IMR-90 (cell line): ENCODE measurements at regions not wholly inside any gene's neighbourhood (a gene's known extent, or its start where the extent isn't known, plus 50 kb on each side); places are given as distances from the start of the nearest gene placed in this dataset.

Experiments
- ATAC-seq: fragments of 200-7000 bp; cut with Tn5 transposase; 2 replicates; pipeline ENCODE4 v1.9.1; 2020; ENCODE audit warnings: low read depth, mild to moderate bottlenecking, moderate library complexity
- BruUV-seq: library from RNA; stranded (reverse); fragments of 400-500 nt; replicated peaks from 2 replicates; lab custom pipeline; 2021; lab: Mats Ljungman, UMichigan
- CTCF ChIA-PET: fragments of 300-600 bp; formaldehyde crosslinking; extraction: SDS; loops from one replicate; lab custom pipeline; 2021; ENCODE audit warnings: antibody characterized with exemption; lab: Yijun Ruan, JAX
- POLR2A ChIA-PET: fragments of 300-600 bp; sonication (Branson Sonifier 250); formaldehyde crosslinking; loops from one replicate; lab custom pipeline; 2022; ENCODE audit warnings: antibody characterized with exemption; ENCODE audit not compliant: unreplicated experiment; lab: Charles Lee
- DNase-seq: peaks from one replicate; pipeline ENCODE4 v3.0.0; 2013
- H2AFZ ChIP-seq: replicated peaks from 2 replicates; pipeline ENCODE3; 2013; ENCODE audit warnings: low read length, mild to moderate bottlenecking; ENCODE audit not compliant: poor library complexity
- H2AK5ac ChIP-seq: 2 replicates; pipeline ENCODE4 v1.6.1; 2013; ENCODE audit warnings: low read depth, low read length, inconsistent platforms
- H2AK9ac ChIP-seq: replicated peaks from 2 replicates; pipeline ENCODE3; 2013; ENCODE audit warnings: mild to moderate bottlenecking, low read depth, low read length, moderate library complexity; ENCODE audit not compliant: poor library complexity
- H2BK120ac ChIP-seq: 2 replicates; pipeline ENCODE4 v1.6.1; 2013; ENCODE audit warnings: low read depth, low read length, inconsistent platforms
- H2BK15ac ChIP-seq: 3 replicates; pipeline ENCODE4 v1.6.1; 2013; ENCODE audit warnings: low read depth, low read length, inconsistent platforms
- H2BK20ac ChIP-seq: 2 replicates; pipeline ENCODE4 v1.6.1; 2013; ENCODE audit warnings: low read depth, mild to moderate bottlenecking, inconsistent platforms, low read length, moderate library complexity
- H2BK5ac ChIP-seq: 2 replicates; pipeline ENCODE4 v1.6.1; 2013; ENCODE audit warnings: mild to moderate bottlenecking, low read depth, low read length, inconsistent platforms; ENCODE audit not compliant: poor library complexity, severe bottlenecking
- H3K14ac ChIP-seq: replicated peaks from 2 replicates; pipeline ENCODE4 v1.6.1; 2013; ENCODE audit warnings: low read depth, low read length, inconsistent platforms
- H3K18ac ChIP-seq: 2 replicates; pipeline ENCODE4 v1.6.1; 2013; ENCODE audit warnings: low read depth, low read length, control low read depth
- H3K23ac ChIP-seq: 2 replicates; pipeline ENCODE4 v1.6.1; 2013; ENCODE audit warnings: low read depth, low read length, inconsistent platforms
- H3K27ac ChIP-seq: 2 replicates; pipeline ENCODE4 v1.5.1; 2013; ENCODE audit warnings: mild to moderate bottlenecking, control low read depth, low read length; ENCODE audit not compliant: insufficient read depth
- H3K27me3 ChIP-seq: 2 replicates; pipeline ENCODE4 v1.6.1; 2013; ENCODE audit warnings: low read length; ENCODE audit not compliant: control insufficient read depth, insufficient read depth
- H3K36me3 ChIP-seq: 2 replicates; pipeline ENCODE4 v1.6.1; 2013; ENCODE audit warnings: low read length, mixed read lengths; ENCODE audit not compliant: control insufficient read depth, insufficient read depth
- H3K4ac ChIP-seq: 2 replicates; pipeline ENCODE4 v1.6.1; 2013; ENCODE audit warnings: low read depth, low read length, inconsistent platforms
- H3K4me1 ChIP-seq: 2 replicates; pipeline ENCODE4 v1.6.1; 2013; ENCODE audit warnings: low read length, mixed read lengths; ENCODE audit not compliant: control insufficient read depth, insufficient read depth
- H3K4me2 ChIP-seq: 2 replicates; pipeline ENCODE4 v1.6.1; 2013; ENCODE audit warnings: low read depth, mild to moderate bottlenecking, control low read depth, low read length, moderate library complexity
- H3K4me3 ChIP-seq: 2 replicates; pipeline ENCODE4 v1.5.1; 2013; ENCODE audit warnings: low read depth, mild to moderate bottlenecking, control low read depth, low read length, moderate library complexity; ENCODE audit not compliant: insufficient read depth
- H3K56ac ChIP-seq: 2 replicates; pipeline ENCODE4 v1.6.1; 2013; ENCODE audit warnings: low read length, inconsistent platforms; ENCODE audit not compliant: insufficient read depth; ENCODE audit errors: extremely low read depth
- H3K79me1 ChIP-seq, 2 experiments: 2 replicates each; pipeline ENCODE4 v1.6.1; 2013; ENCODE audit warnings: low read length in 2 of 2, inconsistent platforms in 1 of 2, low read depth in 1 of 2
- H3K9ac ChIP-seq: 2 replicates; pipeline ENCODE4 v1.6.1; 2013; ENCODE audit warnings: low read depth, low read length, control low read depth
- H3K9me1 ChIP-seq: 2 replicates; pipeline ENCODE4 v1.6.1; 2013; ENCODE audit warnings: low read length, inconsistent platforms; ENCODE audit not compliant: insufficient read depth
- H3K9me3 ChIP-seq: 2 replicates; pipeline ENCODE4 v1.6.1; 2013; ENCODE audit warnings: low read length; ENCODE audit not compliant: control insufficient read depth, insufficient read depth
- H4K20me1 ChIP-seq: 2 replicates; pipeline ENCODE4 v1.6.1; 2013; ENCODE audit warnings: low read length, inconsistent platforms; ENCODE audit not compliant: insufficient read depth
- H4K5ac ChIP-seq: 2 replicates; pipeline ENCODE4 v1.6.1; 2013; ENCODE audit warnings: mild to moderate bottlenecking, low read depth, low read length, control low read depth
- H4K8ac ChIP-seq, 2 experiments: 2 replicates each; pipeline ENCODE4 v1.6.1; 2013; ENCODE audit warnings: low read depth in 2 of 2, low read length in 2 of 2, control low read depth in 1 of 2, inconsistent platforms in 1 of 2
- H4K91ac ChIP-seq: 2 replicates; pipeline ENCODE4 v1.6.1; 2013; ENCODE audit warnings: low read depth, low read length, inconsistent platforms; ENCODE audit not compliant: insufficient read depth
- BHLHE40 ChIP-seq: fragments of 150-350 bp; IDR thresholded peaks from 2 replicates; pipeline ENCODE4 v1.6.1; 2016; ENCODE audit warnings: mild to moderate bottlenecking, low read depth, low read length
- CEBPB ChIP-seq: IDR thresholded peaks from 2 replicates; pipeline ENCODE4 v1.6.1; 2012; ENCODE audit warnings: low read depth, low read length, improper control_type of control experiment
- CHD1 ChIP-seq: IDR thresholded peaks from 2 replicates; pipeline ENCODE4 v1.6.1; 2012; ENCODE audit warnings: low read depth, low read length, improper control_type of control experiment
- CTCF ChIP-seq: conservative IDR thresholded peaks from 2 replicates; pipeline ENCODE4 v1.5.1; 2012; ENCODE audit warnings: mild to moderate bottlenecking, low read depth, low read length, improper control_type of control experiment
- ELK1 ChIP-seq: fragments of 150-350 bp; IDR thresholded peaks from 2 replicates; pipeline ENCODE4 v1.6.1; 2016; ENCODE audit warnings: low read depth, mild to moderate bottlenecking, low read length, moderate library complexity, borderline replicate concordance
- FOS ChIP-seq: fragments of 150-350 bp; IDR thresholded peaks from 2 replicates; pipeline ENCODE4 v1.6.1; 2016; ENCODE audit warnings: low read depth, low read length
- MAFK ChIP-seq: IDR thresholded peaks from 2 replicates; pipeline ENCODE4 v1.6.1; 2012; ENCODE audit warnings: low read depth, low read length, improper control_type of control experiment
- MAZ ChIP-seq: IDR thresholded peaks from 2 replicates; pipeline ENCODE4 v1.6.1; 2012; ENCODE audit warnings: low read depth, mild to moderate bottlenecking, low read length, improper control_type of control experiment, moderate library complexity, borderline replicate concordance
- MXI1 ChIP-seq: IDR thresholded peaks from 2 replicates; pipeline ENCODE4 v1.6.1; 2012; ENCODE audit warnings: low read depth, mild to moderate bottlenecking, low read length, moderate library complexity, borderline replicate concordance
- NFE2L2 ChIP-seq: fragments of 150-350 bp; IDR thresholded peaks from 2 replicates; pipeline ENCODE4 v1.6.1; 2016; ENCODE audit warnings: low read depth, mild to moderate bottlenecking, low read length
- POLR2A ChIP-seq: IDR thresholded peaks from 2 replicates; pipeline ENCODE4 v1.6.1; 2012; ENCODE audit warnings: mild to moderate bottlenecking, low read depth, low read length
- RAD21 ChIP-seq: IDR thresholded peaks from 2 replicates; pipeline ENCODE4 v1.6.1; 2012; ENCODE audit warnings: low read length, improper control_type of control experiment
- RFX5 ChIP-seq: IDR thresholded peaks from 2 replicates; pipeline ENCODE4 v1.8.0; 2012; ENCODE audit warnings: low read depth, mild to moderate bottlenecking, low read length, moderate library complexity
- SMC3 ChIP-seq: fragments of 150-350 bp; IDR thresholded peaks from 2 replicates; pipeline ENCODE4 v1.6.1; 2016; ENCODE audit warnings: low read depth, mild to moderate bottlenecking, antibody characterized with exemption, low read length, moderate library complexity
- USF2 ChIP-seq: fragments of 150-350 bp; IDR thresholded peaks from 2 replicates; pipeline ENCODE4 v1.6.1; 2017; ENCODE audit warnings: mild to moderate bottlenecking, antibody characterized with exemption, low read length, low read depth
- WGBS, 2 experiments: methylation state at CpG; one replicate each; pipeline versions ENCODE4 v1.1.5 to v1.1.7; 2013; ENCODE audit warnings: missing lambda C conversion rate in 2 of 2; ENCODE audit not compliant: insufficient read length in 1 of 2; ENCODE audit errors: extremely low coverage in 2 of 2; 5-methylcytosine and 5-hydroxymethylcytosine counted together
- dilution Hi-C: fragments of 300-500 bp; cut with HindIII; formaldehyde crosslinking; loops from one replicate; pipeline ENCODE4 v1.14.3; 2018; ENCODE audit warnings: low sequenced_read_pairs; ENCODE audit not compliant: unreplicated experiment
- in situ Hi-C: fragments of 300-500 bp; cut with MboI; formaldehyde crosslinking; loops from 3 replicates; pipeline ENCODE4 v1.14.3; 2019; ENCODE audit warnings: low sequenced_read_pairs, inconsistent platforms, mixed read lengths
- intact Hi-C: fragments of 100-400 bp; cut with micrococcal nuclease; formaldehyde crosslinking; loops from 2 replicates; pipeline ENCODE4 v1.10.0; 2022

- Histone ChIP-seq H2AK5ac (no peak overlapping the region), H3K18ac (no peak overlapping the region), H2BK120ac (no peak overlapping the region), H3K9ac (no peak overlapping the region), H4K8ac (no peak overlapping the region), H3K27me3 (no peaks in the 10 kb centered on the region), H3K79me1 (no peaks in the 10 kb centered on the region), H3K9me1 (no peaks in the 10 kb centered on the region), H2BK15ac (no peak overlapping the region), H4K5ac (no peak overlapping the region), H3K14ac (no peak overlapping the region), H4K91ac (no peak overlapping the region), H3K36me3 (no peaks in the 10 kb centered on the region), H3K56ac (no peak overlapping the region), H3K9me3 (peaks cover 11% of the 10 kb centered on the region), H2AK9ac (no peak overlapping the region), H2BK20ac (no peak overlapping the region), H2BK5ac (no peak overlapping the region), H2AFZ (no peak overlapping the region), H3K4me3 (no peak overlapping the region), H3K4me1 (no peaks in the 10 kb centered on the region), H3K23ac (no peak overlapping the region), H3K27ac (no peak overlapping the region), H4K20me1 (no peaks in the 10 kb centered on the region), H3K4ac (no peak overlapping the region), H3K4me2 (no peak overlapping the region)
- in situ Hi-C loops (no loop called here), intact Hi-C loops (no loop called here), dilution Hi-C loops (no loop called here)
- CTCF ChIA-PET: no interaction called here
- no TSS peak for BruUV-seq
- no peak for ATAC-seq
- TF ChIP-seq SMC3: no peak
- TF ChIP-seq CTCF: no peak
- TF ChIP-seq MAZ: no peak
- no peak for TF ChIP-seq MAFK
- no peak for TF ChIP-seq BHLHE40
- TF ChIP-seq USF2: no peak
- no peak for TF ChIP-seq CEBPB
- TF ChIP-seq MXI1: no peak
- TF ChIP-seq FOS: no peak
- no peak for TF ChIP-seq NFE2L2
- no peak for TF ChIP-seq ELK1
- TF ChIP-seq RAD21: no peak
- TF ChIP-seq RFX5: no peak
- TF ChIP-seq POLR2A: no peak
- TF ChIP-seq CHD1: no peak
- POLR2A ChIA-PET: no interaction called here
- 50% methylated on average over 4 of the region's 9 CpGs; no CpG with 5 or more reads in 1 of the 2 experiments for WGBS, 2 experiments
- DNase-seq: no peak
Measured at GRCh38 chr2:239546541-239546940, 145.7 kb upstream of the HDAC4 start.
